ENCODE measurements at regions not wholly inside any gene's neighbourhood (a gene's known extent, or its start where the extent isn't known, plus 50 kb on each side); places are given as distances from the start of the nearest gene placed in this dataset.

- Histone ChIP-seq H3K27me3 (replicated peaks; ENCODE audit: insufficient read depth) (no peaks in the 10 kb centered on the region), H3K4me1 (replicated peaks) (no peaks in the 10 kb centered on the region), H3K27ac (no peak overlapping the region), H3K36me3 (no peaks in the 10 kb centered on the region), H3K4me3 (no peak overlapping the region), H3K9me3 (no peaks in the 10 kb centered on the region)
- TF ChIP-seq POLR2A (IDR thresholded peaks at IDR 0.05), result no peak
- no peak for TF ChIP-seq CTCF (IDR thresholded peaks at IDR 0.05)
- no peak for TF ChIP-seq POLR2AphosphoS5 (IDR thresholded peaks at IDR 0.05)
- DNase-seq (ENCODE audit: low spot score), result no peak
- intact Hi-C loops (cut with DNase I), result no loop called here
- 77% methylated on average over 3 of the region's 3 CpGs for WGBS
Observed at GRCh38 chr5:159486836-159487235, 156.5 kb upstream of the IL12B start.

- intact Hi-C loops (cut with DNase I), result no loop called here
- H3K4me1 ChIP-seq (replicated peaks), result no peaks in the 10 kb centered on the region
- H3K36me3 ChIP-seq, result no peaks in the 10 kb centered on the region
- no peak for DNase-seq (ENCODE audit: low spot score)
- WGBS, result 61% methylated on average over 4 of the region's 4 CpGs
- H3K27ac ChIP-seq, result no peak overlapping the region
- H3K9me3 ChIP-seq, result no peaks in the 10 kb centered on the region
- no peak for TF ChIP-seq POLR2A (IDR thresholded peaks at IDR 0.05)
- TF ChIP-seq CTCF (IDR thresholded peaks at IDR 0.05), result no peak
- TF ChIP-seq POLR2AphosphoS5 (IDR thresholded peaks at IDR 0.05), result no peak
- no peak overlapping the region for H3K4me3 ChIP-seq
- no peaks in the 10 kb centered on the region for H3K27me3 ChIP-seq (replicated peaks; ENCODE audit: insufficient read depth)
Observed at GRCh38 chr5:159488516-159488915, 158.2 kb upstream of the IL12B start.

GRCh38 chr5:159489779-159490178, 159.5 kb upstream of the IL12B start:
- 96% methylated on average over 1 of the region's 1 CpG for WGBS
- no peak for TF ChIP-seq POLR2AphosphoS5 (IDR thresholded peaks at IDR 0.05)
- TF ChIP-seq POLR2A (IDR thresholded peaks at IDR 0.05), result no peak
- no peak for TF ChIP-seq CTCF (IDR thresholded peaks at IDR 0.05)
- no peaks in the 10 kb centered on the region for H3K9me3 ChIP-seq
- no peak overlapping the region for H3K27ac ChIP-seq
- H3K4me3 ChIP-seq, result no peak overlapping the region
- H3K4me1 ChIP-seq (replicated peaks), result no peaks in the 10 kb centered on the region
- no peaks in the 10 kb centered on the region for H3K36me3 ChIP-seq
- intact Hi-C loops (cut with DNase I), result no loop called here
- DNase-seq (ENCODE audit: low spot score), result no peak
- H3K27me3 ChIP-seq (replicated peaks; ENCODE audit: insufficient read depth), result no peaks in the 10 kb centered on the region

- no peak overlapping the region for H3K4me3 ChIP-seq
- no peaks in the 10 kb centered on the region for H3K9me3 ChIP-seq
- WGBS, result 73% methylated on average over 2 of the region's 2 CpGs
- no peaks in the 10 kb centered on the region for H3K4me1 ChIP-seq (replicated peaks)
- TF ChIP-seq POLR2AphosphoS5 (IDR thresholded peaks at IDR 0.05), result no peak
- no peak for TF ChIP-seq POLR2A (IDR thresholded peaks at IDR 0.05)
- TF ChIP-seq CTCF (IDR thresholded peaks at IDR 0.05), result no peak
- H3K36me3 ChIP-seq, result no peaks in the 10 kb centered on the region
- no peak overlapping the region for H3K27ac ChIP-seq
- no peak for DNase-seq (ENCODE audit: low spot score)
- no peaks in the 10 kb centered on the region for H3K27me3 ChIP-seq (replicated peaks; ENCODE audit: insufficient read depth)
- intact Hi-C loops (cut with DNase I), result no loop called here
Observed at GRCh38 chr5:159490507-159490906, 160.2 kb upstream of the IL12B start.

- H3K4me3 ChIP-seq, result no peak overlapping the region
- TF ChIP-seq POLR2A (IDR thresholded peaks at IDR 0.05) (no peak), POLR2AphosphoS5 (IDR thresholded peaks at IDR 0.05) (no peak), CTCF (IDR thresholded peaks at IDR 0.05) (no peak)
- H3K27ac ChIP-seq, result no peak overlapping the region
- no peak for DNase-seq (ENCODE audit: low spot score)
- no peaks in the 10 kb centered on the region for H3K27me3 ChIP-seq (replicated peaks; ENCODE audit: insufficient read depth)
- no peaks in the 10 kb centered on the region for H3K4me1 ChIP-seq (replicated peaks)
- intact Hi-C loops (cut with DNase I), result no loop called here
- H3K36me3 ChIP-seq, result no peaks in the 10 kb centered on the region
- no peaks in the 10 kb centered on the region for H3K9me3 ChIP-seq
Observed at GRCh38 chr5:159493696-159494095, 163.4 kb upstream of the IL12B start.
